ENCODE measurements at regions not wholly inside any gene's neighbourhood (a gene's known extent, or its start where the extent isn't known, plus 50 kb on each side); places are given as distances from the start of the nearest gene placed in this dataset.
"Not testable (repeated sequence)": the region's sequence is repeated elsewhere in the genome, so short reads cannot be mapped to it uniquely, and the experiment has no call there.

DNA sequence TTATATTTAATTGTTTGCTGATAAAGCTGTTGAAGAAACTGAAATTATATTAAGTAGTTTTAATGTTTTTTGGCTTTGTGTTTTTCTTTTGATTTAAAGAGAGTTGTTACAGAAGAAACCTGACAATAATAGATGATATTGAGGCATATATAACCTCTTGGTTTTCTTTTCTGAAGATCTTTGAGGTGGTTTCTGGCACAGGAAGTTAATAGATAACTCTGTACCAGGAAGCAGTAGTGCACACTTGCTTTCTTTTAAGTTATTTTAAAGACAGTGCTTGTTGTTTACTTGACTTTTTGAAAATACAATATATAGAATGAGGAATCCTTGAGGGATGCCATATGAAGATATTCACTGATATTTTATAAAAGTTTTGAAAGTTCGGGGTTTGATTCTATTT, 209.0 kb upstream of the FBXO33 start:
- Histone ChIP-seq H3K79me2 (replicated peaks; ENCODE audit: insufficient read depth, low read length) (no peaks in the 10 kb centered on the region), H3K36me3 (ENCODE audit: insufficient read depth, low read length) (no peaks in the 10 kb centered on the region), H3K27ac (ENCODE audit: low read length) (no peak overlapping the region), H4K20me1 (ENCODE audit: insufficient read depth) (no peaks in the 10 kb centered on the region), H3F3A (ENCODE audit: insufficient read depth, low read length, poor library complexity, severe bottlenecking) (no peaks in the 10 kb centered on the region), H3K4me3 (ENCODE audit: low read length) (no peak overlapping the region), H3K9me3 (ENCODE audit: low read length) (no peaks in the 10 kb centered on the region), H3K9ac (ENCODE audit: low read length) (no peak overlapping the region), H3K27me3 (ENCODE audit: insufficient read depth, low read depth, low read length) (no peaks in the 10 kb centered on the region), H2AFZ (ENCODE audit: low read depth, low read length) (no peak overlapping the region), H3K4me2 (ENCODE audit: low read length) (no peak overlapping the region), H3K9me2 (ENCODE audit: insufficient read depth, low read length) (no peaks in the 10 kb centered on the region)
- TF ChIP-seq TAF1 (IDR thresholded peaks at IDR 0.05; ENCODE audit: low read depth) (no peak), MXI1 (conservative IDR thresholded peaks at IDR 0.05; ENCODE audit: poor library complexity, severe bottlenecking) (no peak), SMC3 (conservative IDR thresholded peaks at IDR 0.05; ENCODE audit: poor library complexity) (no peak), RAD21 (conservative IDR thresholded peaks at IDR 0.05) (no peak), EP300 (conservative IDR thresholded peaks at IDR 0.05; ENCODE audit: poor library complexity, severe bottlenecking) (no peak), EZH2 (IDR thresholded peaks at IDR 0.05; ENCODE audit: borderline replicate concordance, insufficient read depth, low read length, poor library complexity, severe bottlenecking) (no peak), POLR2AphosphoS5 (IDR thresholded peaks at IDR 0.05) (no peak)
- TF ChIP-seq, protein P1, sequence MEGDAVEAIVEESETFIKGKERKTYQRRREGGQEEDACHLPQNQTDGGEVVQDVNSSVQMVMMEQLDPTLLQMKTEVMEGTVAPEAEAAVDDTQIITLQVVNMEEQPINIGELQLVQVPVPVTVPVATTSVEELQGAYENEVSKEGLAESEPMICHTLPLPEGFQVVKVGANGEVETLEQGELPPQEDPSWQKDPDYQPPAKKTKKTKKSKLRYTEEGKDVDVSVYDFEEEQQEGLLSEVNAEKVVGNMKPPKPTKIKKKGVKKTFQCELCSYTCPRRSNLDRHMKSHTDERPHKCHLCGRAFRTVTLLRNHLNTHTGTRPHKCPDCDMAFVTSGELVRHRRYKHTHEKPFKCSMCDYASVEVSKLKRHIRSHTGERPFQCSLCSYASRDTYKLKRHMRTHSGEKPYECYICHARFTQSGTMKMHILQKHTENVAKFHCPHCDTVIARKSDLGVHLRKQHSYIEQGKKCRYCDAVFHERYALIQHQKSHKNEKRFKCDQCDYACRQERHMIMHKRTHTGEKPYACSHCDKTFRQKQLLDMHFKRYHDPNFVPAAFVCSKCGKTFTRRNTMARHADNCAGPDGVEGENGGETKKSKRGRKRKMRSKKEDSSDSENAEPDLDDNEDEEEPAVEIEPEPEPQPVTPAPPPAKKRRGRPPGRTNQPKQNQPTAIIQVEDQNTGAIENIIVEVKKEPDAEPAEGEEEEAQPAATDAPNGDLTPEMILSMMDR (IDR thresholded peaks at IDR 0.05; ENCODE audit: poor library complexity, severe bottlenecking): no peak
- TF ChIP-seq, protein P2, sequence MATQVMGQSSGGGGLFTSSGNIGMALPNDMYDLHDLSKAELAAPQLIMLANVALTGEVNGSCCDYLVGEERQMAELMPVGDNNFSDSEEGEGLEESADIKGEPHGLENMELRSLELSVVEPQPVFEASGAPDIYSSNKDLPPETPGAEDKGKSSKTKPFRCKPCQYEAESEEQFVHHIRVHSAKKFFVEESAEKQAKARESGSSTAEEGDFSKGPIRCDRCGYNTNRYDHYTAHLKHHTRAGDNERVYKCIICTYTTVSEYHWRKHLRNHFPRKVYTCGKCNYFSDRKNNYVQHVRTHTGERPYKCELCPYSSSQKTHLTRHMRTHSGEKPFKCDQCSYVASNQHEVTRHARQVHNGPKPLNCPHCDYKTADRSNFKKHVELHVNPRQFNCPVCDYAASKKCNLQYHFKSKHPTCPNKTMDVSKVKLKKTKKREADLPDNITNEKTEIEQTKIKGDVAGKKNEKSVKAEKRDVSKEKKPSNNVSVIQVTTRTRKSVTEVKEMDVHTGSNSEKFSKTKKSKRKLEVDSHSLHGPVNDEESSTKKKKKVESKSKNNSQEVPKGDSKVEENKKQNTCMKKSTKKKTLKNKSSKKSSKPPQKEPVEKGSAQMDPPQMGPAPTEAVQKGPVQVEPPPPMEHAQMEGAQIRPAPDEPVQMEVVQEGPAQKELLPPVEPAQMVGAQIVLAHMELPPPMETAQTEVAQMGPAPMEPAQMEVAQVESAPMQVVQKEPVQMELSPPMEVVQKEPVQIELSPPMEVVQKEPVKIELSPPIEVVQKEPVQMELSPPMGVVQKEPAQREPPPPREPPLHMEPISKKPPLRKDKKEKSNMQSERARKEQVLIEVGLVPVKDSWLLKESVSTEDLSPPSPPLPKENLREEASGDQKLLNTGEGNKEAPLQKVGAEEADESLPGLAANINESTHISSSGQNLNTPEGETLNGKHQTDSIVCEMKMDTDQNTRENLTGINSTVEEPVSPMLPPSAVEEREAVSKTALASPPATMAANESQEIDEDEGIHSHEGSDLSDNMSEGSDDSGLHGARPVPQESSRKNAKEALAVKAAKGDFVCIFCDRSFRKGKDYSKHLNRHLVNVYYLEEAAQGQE (IDR thresholded peaks at IDR 0.05; ENCODE audit: borderline replicate concordance): no peak

DNA sequence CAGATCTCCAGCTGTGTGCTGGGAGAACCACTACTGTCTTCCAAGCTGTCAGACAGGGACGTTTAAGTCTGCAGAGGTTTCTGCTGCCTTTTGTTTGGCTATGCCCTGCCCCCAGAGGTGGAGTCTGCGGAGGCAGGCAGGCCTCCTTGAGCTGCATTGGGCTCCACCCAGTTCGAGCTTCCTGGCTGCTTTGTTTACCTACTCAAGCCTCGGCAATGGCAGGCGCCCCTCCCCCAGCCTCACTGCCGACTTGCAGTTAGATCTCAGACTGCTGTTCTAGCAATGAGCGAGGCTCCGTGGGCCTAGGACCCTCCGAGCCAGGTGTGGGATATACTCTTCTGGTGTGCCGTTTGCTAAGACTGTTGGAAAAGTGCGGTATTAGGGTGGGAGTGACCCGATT, 206.8 kb upstream of the FBXO33 start:
- not testable (repeated sequence) for H3K9ac ChIP-seq (ENCODE audit: low read length); H3K9me2 ChIP-seq (ENCODE audit: insufficient read depth, low read length); H3K4me2 ChIP-seq (ENCODE audit: low read length); H3K79me2 ChIP-seq (replicated peaks; ENCODE audit: insufficient read depth, low read length); H3K27ac ChIP-seq (ENCODE audit: low read length); H2AFZ ChIP-seq (ENCODE audit: low read depth, low read length); H3K9me3 ChIP-seq (ENCODE audit: low read length); H3K4me3 ChIP-seq (ENCODE audit: low read length); H3K27me3 ChIP-seq (ENCODE audit: insufficient read depth, low read depth, low read length); H3K36me3 ChIP-seq (ENCODE audit: insufficient read depth, low read length); H4K20me1 ChIP-seq (ENCODE audit: insufficient read depth); H3F3A ChIP-seq (ENCODE audit: insufficient read depth, low read length, poor library complexity, severe bottlenecking)

DNA sequence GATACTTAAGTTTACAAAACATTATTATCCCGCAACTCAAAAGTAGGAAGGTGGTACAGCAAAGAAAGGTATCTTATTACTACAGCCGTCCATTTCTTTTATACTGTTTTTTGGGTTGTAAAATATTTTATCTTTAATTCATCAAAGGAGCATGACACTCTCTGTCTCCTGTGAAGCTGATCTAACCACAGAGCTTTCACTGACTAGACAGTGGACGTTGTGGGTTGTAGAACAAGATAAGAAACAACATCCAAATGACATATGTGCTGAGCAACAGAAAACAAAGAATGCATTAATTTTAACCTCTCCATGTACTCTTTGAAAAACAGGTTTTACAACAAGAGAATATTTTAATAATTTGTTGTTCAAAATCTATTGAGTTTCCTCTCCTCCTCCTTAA, 195.9 kb upstream of the FBXO33 start:
- no peaks in the 10 kb centered on the region for H3K27me3 ChIP-seq (ENCODE audit: insufficient read depth, low read depth, low read length)
- no peaks in the 10 kb centered on the region for H3K79me2 ChIP-seq (replicated peaks; ENCODE audit: insufficient read depth, low read length)
- TF ChIP-seq, protein P1 (IDR thresholded peaks at IDR 0.05; ENCODE audit: poor library complexity, severe bottlenecking): no peak
- H3K4me3 ChIP-seq (ENCODE audit: low read length): no peak overlapping the region
- H3F3A ChIP-seq (ENCODE audit: insufficient read depth, low read length, poor library complexity, severe bottlenecking): no peaks in the 10 kb centered on the region
- H3K36me3 ChIP-seq (ENCODE audit: insufficient read depth, low read length): no peaks in the 10 kb centered on the region
- H3K4me2 ChIP-seq (ENCODE audit: low read length): no peak overlapping the region
- no peaks in the 10 kb centered on the region for H3K9me3 ChIP-seq (ENCODE audit: low read length)
- H4K20me1 ChIP-seq (ENCODE audit: insufficient read depth): no peaks in the 10 kb centered on the region
- no peak overlapping the region for H2AFZ ChIP-seq (ENCODE audit: low read depth, low read length)
- H3K9ac ChIP-seq (ENCODE audit: low read length): no peak overlapping the region
- no peak overlapping the region for H3K27ac ChIP-seq (ENCODE audit: low read length)
- H3K9me2 ChIP-seq (ENCODE audit: insufficient read depth, low read length): no peaks in the 10 kb centered on the region

All from neural cell (in vitro differentiated cells).